Endothelial cell of umbilical vein (primary cell): ENCODE measurements at regions not wholly inside any gene's neighbourhood (a gene's known extent, or its start where the extent isn't known, plus 50 kb on each side); places are given as distances from the start of the nearest gene placed in this dataset.

Experiments
- BruUV-seq: library from RNA; stranded (reverse); fragments of 400-500 nt; replicated peaks from 2 replicates; lab custom pipeline; 2021; lab: Mats Ljungman, UMichigan
- CTCF ChIA-PET: fragments of 300-600, 350-600 bp; sonication (Branson Sonifier 250); formaldehyde crosslinking; loops from one replicate; lab custom pipeline; 2021; ENCODE audit warnings: antibody characterized with exemption, inconsistent platforms; lab: Charles Lee
- POLR2A ChIA-PET: fragments of 300-600, 350-600 bp; sonication (Branson Sonifier 250); formaldehyde crosslinking; loops from one replicate; lab custom pipeline; 2021; ENCODE audit warnings: antibody characterized with exemption, inconsistent platforms; lab: Charles Lee
- DNase-seq: peaks from one replicate; pipeline ENCODE4 v3.0.0-alpha.2; 2011; ENCODE audit warnings: low read depth, low spot score
- FAIRE-seq: peaks from 2 replicates; lab custom pipeline; 2011; peaks lifted over from hg19 to GRCh38; lab: Jason Lieb, UNC
- H2AFZ ChIP-seq: 2 replicates; pipeline ENCODE4 v1.6.0; 2012; ENCODE audit warnings: low read depth, low read length, control low read depth, inconsistent platforms
- H3K27ac ChIP-seq: 2 replicates; pipeline ENCODE4 v1.5.1; 2011; ENCODE audit warnings: low read depth, mild to moderate bottlenecking, control low read depth, low read length, moderate library complexity; ENCODE audit not compliant: insufficient read depth
- H3K27me3 ChIP-seq, 2 experiments: 2 replicates each; pipeline versions ENCODE4 v1.6.0 to v1.6.1; 2011; ENCODE audit warnings: low read length in 2 of 2, mixed read lengths in 1 of 2; ENCODE audit not compliant: control insufficient read depth in 2 of 2, insufficient read depth in 2 of 2
- H3K36me3 ChIP-seq, 2 experiments: 2 replicates in 1 of 2; 3 replicates in 1 of 2; pipeline ENCODE4 v1.5.1; 2011; ENCODE audit warnings: low read length in 2 of 2, mild to moderate bottlenecking in 1 of 2, moderate library complexity in 1 of 2; ENCODE audit not compliant: control insufficient read depth in 2 of 2, insufficient read depth in 2 of 2; ENCODE audit errors: extremely low read depth in 1 of 2
- H3K4me1 ChIP-seq: 3 replicates; pipeline ENCODE4 v1.5.1; 2011; ENCODE audit warnings: mild to moderate bottlenecking, low read length; ENCODE audit not compliant: control insufficient read depth, insufficient read depth; ENCODE audit errors: extremely low read depth
- H3K4me2 ChIP-seq: 2 replicates; pipeline ENCODE4 v1.6.1; 2011; ENCODE audit warnings: low read length, control low read depth, mixed read lengths; ENCODE audit not compliant: insufficient read depth
- H3K4me3 ChIP-seq, 3 experiments: fragments of 200-600 bp in 1 of 3; sonication (generic), shearing (Covaris generic) in 1 of 3; replicated peaks in 1 of 3; 2 replicates each; pipeline ENCODE4 v1.5.1; 2011 to 2016; ENCODE audit warnings: control low read depth in 3 of 3, low read length in 3 of 3, mild to moderate bottlenecking in 2 of 3, inconsistent platforms in 1 of 3, low read depth in 1 of 3, moderate library complexity in 1 of 3; ENCODE audit not compliant: insufficient read depth in 1 of 3
- H3K79me2 ChIP-seq: 2 replicates; pipeline ENCODE4 v1.6.0; 2012; ENCODE audit warnings: low read length, inconsistent platforms; ENCODE audit not compliant: control insufficient read depth, insufficient read depth
- H3K9ac ChIP-seq: replicated peaks from 2 replicates; pipeline ENCODE3; 2011; ENCODE audit warnings: low read length, control low read depth; ENCODE audit not compliant: insufficient read depth; ENCODE audit errors: extremely low read depth
- H3K9me1 ChIP-seq: replicated peaks from 3 replicates; pipeline ENCODE4 v1.6.0; 2011; ENCODE audit warnings: mild to moderate bottlenecking, low read length; ENCODE audit not compliant: control insufficient read depth, insufficient read depth; ENCODE audit errors: extremely low read depth
- H3K9me3 ChIP-seq: replicated peaks from 2 replicates; pipeline ENCODE4 v1.5.1; 2012; ENCODE audit warnings: low read length, inconsistent platforms; ENCODE audit not compliant: control insufficient read depth, insufficient read depth
- H4K20me1 ChIP-seq: replicated peaks from 2 replicates; pipeline ENCODE3; 2011; ENCODE audit warnings: mild to moderate bottlenecking, low read length; ENCODE audit not compliant: control insufficient read depth, insufficient read depth; ENCODE audit errors: extremely low read depth
- EZH2 ChIP-seq: IDR thresholded peaks from 2 replicates; pipeline ENCODE4 v1.6.1; 2012; ENCODE audit warnings: borderline replicate concordance, low read depth, mild to moderate bottlenecking, moderate library complexity, low read length, inconsistent platforms; ENCODE audit not compliant: severe bottlenecking
- FOS ChIP-seq: IDR thresholded peaks from 2 replicates; pipeline ENCODE4 v1.6.1; 2011; ENCODE audit warnings: mild to moderate bottlenecking, low read length, moderate library complexity, borderline replicate concordance; ENCODE audit not compliant: insufficient read depth
- GATA2 ChIP-seq: IDR thresholded peaks from 2 replicates; pipeline ENCODE4 v1.7.0; 2011; ENCODE audit warnings: low read depth, mild to moderate bottlenecking, moderate library complexity, mixed read lengths, low read length; ENCODE audit not compliant: insufficient read length, insufficient read depth
- JUN ChIP-seq: IDR thresholded peaks from 2 replicates; pipeline ENCODE4 v1.6.1; 2011; ENCODE audit warnings: borderline replicate concordance, low read depth; ENCODE audit not compliant: insufficient read length, insufficient read depth
- MYC ChIP-seq: IDR thresholded peaks from one replicate; pipeline ENCODE4 v1.6.1; 2011; ENCODE audit warnings: mild to moderate bottlenecking, low read depth, low read length
- POLR2A ChIP-seq: IDR thresholded peaks from 2 replicates; pipeline ENCODE4 v1.6.1; 2012; ENCODE audit warnings: low read depth, mild to moderate bottlenecking, control low read depth, low read length
- POLR2AphosphoS5 ChIP-seq: IDR thresholded peaks from 2 replicates; pipeline ENCODE4 v1.6.1; 2012; ENCODE audit warnings: low read depth, mild to moderate bottlenecking, control low read depth, low read length, moderate library complexity; ENCODE audit not compliant: insufficient read depth
- dilution Hi-C: fragments of 300-500 bp; cut with MboI; formaldehyde crosslinking; loops from one replicate; pipeline ENCODE4 v1.15.0; 2019; ENCODE audit warnings: low sequenced_read_pairs; ENCODE audit not compliant: extremely low pct_ligation_motif_present
- intact Hi-C: fragments of 100-400 bp; cut with micrococcal nuclease; formaldehyde crosslinking; loops from one replicate; pipeline ENCODE4 v1.10.0; 2022
- TF ChIP-seq, protein P1 (sequence below): IDR thresholded peaks from 2 replicates; pipeline ENCODE4 v1.6.1; 2011; ENCODE audit not compliant: insufficient read depth, insufficient read length
- TF ChIP-seq, protein P2 (sequence below), 2 donors: IDR thresholded peaks; 1 replicate in 1 of 2; 2 replicates in 1 of 2; pipeline ENCODE4 v1.5.1; 2011; ENCODE audit warnings: low read length in 2 of 2, mild to moderate bottlenecking in 2 of 2, moderate library complexity in 2 of 2, control low read depth in 1 of 2, inconsistent platforms in 1 of 2, low read depth in 1 of 2; ENCODE audit not compliant: insufficient read depth in 1 of 2; ENCODE audit errors: extremely low read depth in 1 of 2

DNA sequence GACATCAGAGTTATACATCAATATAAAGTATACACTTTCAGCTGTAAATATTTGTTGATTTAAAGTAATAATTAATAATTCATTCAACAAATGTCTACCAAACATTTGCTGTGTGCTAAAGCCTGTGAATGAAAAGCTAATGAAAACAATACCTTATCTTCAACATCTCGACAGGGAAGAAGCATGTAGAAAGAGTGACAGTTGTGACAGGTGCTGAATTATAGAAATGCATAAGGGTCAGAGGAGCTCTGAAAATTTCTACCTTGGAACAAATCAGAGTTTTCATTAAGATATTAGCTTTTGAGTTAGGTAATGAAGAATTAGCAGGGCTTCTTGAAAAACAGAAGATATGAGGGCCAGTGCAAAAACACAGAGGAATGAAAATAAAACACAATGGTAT lies 739.2 kb downstream of the VGLL3 start:
- Histone ChIP-seq H3K36me3 (no peaks in the 10 kb centered on the region), H3K4me1 (no peaks in the 10 kb centered on the region), H4K20me1 (no peaks in the 10 kb centered on the region), H3K79me2 (no peaks in the 10 kb centered on the region), H3K4me2 (no peak overlapping the region), H3K27me3 (no peaks in the 10 kb centered on the region), H3K9ac (no peak overlapping the region), H3K27ac (no peak overlapping the region), H3K9me1 (no peaks in the 10 kb centered on the region), H3K9me3 (peaks cover 2% of the 10 kb centered on the region), H2AFZ (no peak overlapping the region), H3K4me3 (no peak overlapping the region)
- TF ChIP-seq MYC (no peak), JUN (no peak), POLR2AphosphoS5 (no peak), FOS (no peak), GATA2 (no peak), EZH2 (no peak), POLR2A (no peak)
- TF ChIP-seq, protein P1, sequence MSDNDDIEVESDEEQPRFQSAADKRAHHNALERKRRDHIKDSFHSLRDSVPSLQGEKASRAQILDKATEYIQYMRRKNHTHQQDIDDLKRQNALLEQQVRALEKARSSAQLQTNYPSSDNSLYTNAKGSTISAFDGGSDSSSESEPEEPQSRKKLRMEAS = no peak
- TF ChIP-seq, protein P2, sequence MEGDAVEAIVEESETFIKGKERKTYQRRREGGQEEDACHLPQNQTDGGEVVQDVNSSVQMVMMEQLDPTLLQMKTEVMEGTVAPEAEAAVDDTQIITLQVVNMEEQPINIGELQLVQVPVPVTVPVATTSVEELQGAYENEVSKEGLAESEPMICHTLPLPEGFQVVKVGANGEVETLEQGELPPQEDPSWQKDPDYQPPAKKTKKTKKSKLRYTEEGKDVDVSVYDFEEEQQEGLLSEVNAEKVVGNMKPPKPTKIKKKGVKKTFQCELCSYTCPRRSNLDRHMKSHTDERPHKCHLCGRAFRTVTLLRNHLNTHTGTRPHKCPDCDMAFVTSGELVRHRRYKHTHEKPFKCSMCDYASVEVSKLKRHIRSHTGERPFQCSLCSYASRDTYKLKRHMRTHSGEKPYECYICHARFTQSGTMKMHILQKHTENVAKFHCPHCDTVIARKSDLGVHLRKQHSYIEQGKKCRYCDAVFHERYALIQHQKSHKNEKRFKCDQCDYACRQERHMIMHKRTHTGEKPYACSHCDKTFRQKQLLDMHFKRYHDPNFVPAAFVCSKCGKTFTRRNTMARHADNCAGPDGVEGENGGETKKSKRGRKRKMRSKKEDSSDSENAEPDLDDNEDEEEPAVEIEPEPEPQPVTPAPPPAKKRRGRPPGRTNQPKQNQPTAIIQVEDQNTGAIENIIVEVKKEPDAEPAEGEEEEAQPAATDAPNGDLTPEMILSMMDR (IDR thresholded peaks at IDR 0.05; ENCODE audit: extremely low read depth in 1 of 2, insufficient read depth in 1 of 2, low read depth in 1 of 2, low read length in 2 of 2) = no peak
- FAIRE-seq = no peak
- dilution Hi-C loops (no loop called here), intact Hi-C loops (no loop called here)
- BruUV-seq = no TSS peak
- ChIA-PET POLR2A (no interaction called here), CTCF (no interaction called here)
- DNase-seq = no peak
